ENCODE measurements at regions not wholly inside any gene's neighbourhood (a gene's known extent, or its start where the extent isn't known, plus 50 kb on each side); places are given as distances from the start of the nearest gene placed in this dataset.
"Not testable (repeated sequence)": the region's sequence is repeated elsewhere in the genome, so short reads cannot be mapped to it uniquely, and the experiment has no call there.

DNA sequence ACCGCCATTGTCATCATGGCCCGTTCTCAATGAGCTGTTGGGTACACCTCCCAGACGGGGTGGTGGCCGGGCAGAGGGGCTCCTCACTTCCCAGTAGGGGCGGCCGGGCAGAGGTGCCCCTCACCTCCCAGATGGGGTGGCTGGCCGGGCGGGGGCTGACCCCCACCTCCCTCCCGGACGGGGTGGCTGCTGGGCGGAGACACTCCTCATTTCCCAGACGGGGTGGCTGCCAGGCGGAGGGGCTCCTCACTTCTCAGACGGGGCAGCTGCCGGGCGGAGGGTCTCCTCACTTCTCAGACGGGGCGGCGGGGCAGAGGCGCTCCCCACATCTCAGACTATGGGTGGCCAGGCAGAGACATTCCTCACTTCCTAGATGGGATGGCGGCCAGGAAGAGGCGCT is 505.1 kb downstream of the LRRC70 start:
- H3K27ac ChIP-seq (ENCODE audit: low read depth, low read length); H3K27me3 ChIP-seq (ENCODE audit: control insufficient read depth in 5 of 5, insufficient read depth in 4 of 5, low read length in 5 of 5); H3K4me3 ChIP-seq (ENCODE audit: low read depth in 1 of 5, low read length in 5 of 5); H3K4me1 ChIP-seq (ENCODE audit: control insufficient read depth in 5 of 5, insufficient read depth in 5 of 5, low read length in 5 of 5); H3K9me3 ChIP-seq (ENCODE audit: control insufficient read depth in 5 of 5, low read length in 5 of 5); H3K9ac ChIP-seq (ENCODE audit: low read length in 5 of 5); H3K36me3 ChIP-seq (ENCODE audit: control insufficient read depth in 5 of 5, insufficient read depth in 5 of 5, low read length in 5 of 5): not testable (repeated sequence)

DNA sequence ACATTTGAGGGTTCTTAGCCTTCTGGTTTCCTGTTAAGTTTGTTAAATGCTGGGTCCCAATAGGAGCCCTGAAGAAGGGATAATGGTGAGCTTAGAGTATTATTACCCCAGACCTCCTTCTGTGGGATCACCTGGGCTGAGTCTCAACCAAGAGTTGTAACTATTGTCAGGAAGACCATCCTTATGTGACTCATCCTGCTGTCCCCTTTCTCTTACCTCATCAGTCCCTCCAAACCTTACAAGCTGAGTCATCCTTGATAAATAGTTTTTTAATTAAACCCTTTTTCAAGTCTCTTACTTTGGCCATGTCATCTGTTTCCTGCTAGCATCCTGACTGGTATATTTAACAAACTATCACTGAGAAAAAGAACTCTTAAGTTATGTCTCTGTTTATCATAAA is 502.8 kb downstream of the LRRC70 start:
- no peaks in the 10 kb centered on the region for H3K36me3 ChIP-seq (ENCODE audit: control insufficient read depth in 5 of 5, insufficient read depth in 5 of 5, low read length in 5 of 5)

DNA sequence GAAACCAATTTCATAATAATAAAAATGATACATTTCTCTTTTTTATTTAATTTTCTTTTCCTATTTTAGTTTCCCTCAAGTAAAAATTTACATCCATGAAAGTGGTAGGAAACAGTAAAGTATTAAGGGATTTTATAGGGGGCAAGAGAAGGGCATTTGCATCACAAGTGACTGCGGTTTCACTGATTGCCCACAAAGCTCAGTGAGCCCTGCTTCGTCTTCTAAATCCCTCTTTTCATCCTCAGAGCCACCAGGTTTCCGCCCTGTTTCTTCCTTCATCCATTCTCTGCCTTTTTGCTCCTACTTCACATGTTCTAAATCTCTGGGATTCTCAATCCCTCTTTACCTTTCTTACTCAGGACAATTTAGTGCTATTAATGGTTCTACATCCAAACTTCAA is 491.4 kb downstream of the LRRC70 start:
- no peaks in the 10 kb centered on the region for H3K27me3 ChIP-seq (ENCODE audit: control insufficient read depth in 5 of 5, insufficient read depth in 4 of 5, low read length in 5 of 5)

More for the DNA sequence above, 502.8 kb downstream of the LRRC70 start:
- no peaks in the 10 kb centered on the region for H3K4me1 ChIP-seq (ENCODE audit: control insufficient read depth in 5 of 5, insufficient read depth in 5 of 5, low read length in 5 of 5)
- no peaks in the 10 kb centered on the region for H3K27me3 ChIP-seq (ENCODE audit: control insufficient read depth in 5 of 5, insufficient read depth in 4 of 5, low read length in 5 of 5)
- H3K4me3 ChIP-seq (ENCODE audit: low read depth in 1 of 5, low read length in 5 of 5) = no peak overlapping the region
- H3K9ac ChIP-seq (ENCODE audit: low read length in 5 of 5) = no peak overlapping the region
- H3K27ac ChIP-seq (ENCODE audit: low read depth, low read length) = no peak overlapping the region
- no peaks in the 10 kb centered on the region for H3K9me3 ChIP-seq (ENCODE audit: control insufficient read depth in 5 of 5, low read length in 5 of 5)

DNA sequence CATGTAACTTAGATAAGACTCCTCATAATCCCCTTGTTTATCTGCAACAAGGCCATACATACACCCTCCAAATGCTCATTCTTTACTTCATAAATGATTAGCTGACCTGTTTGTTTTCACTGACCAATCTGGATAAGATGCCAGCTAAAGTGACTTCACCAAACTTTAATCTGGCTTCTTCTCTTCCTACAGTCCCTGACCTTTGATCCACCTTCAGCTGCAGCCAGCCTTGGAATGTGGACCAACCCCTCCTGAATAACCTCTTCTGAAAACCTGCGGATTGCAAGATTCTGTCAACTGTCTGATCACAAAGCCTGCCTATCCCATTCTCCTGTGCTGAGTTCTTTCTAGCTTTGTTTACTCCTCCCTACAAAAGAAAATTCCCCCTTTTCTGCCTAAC is 476.8 kb downstream of the LRRC70 start:
- no peaks in the 10 kb centered on the region for H3K9me3 ChIP-seq (ENCODE audit: control insufficient read depth in 5 of 5, low read length in 5 of 5)
- peaks cover 0 to 26% (median 7%) of the 10 kb centered on the region in 5 donors for H3K4me1 ChIP-seq (ENCODE audit: control insufficient read depth in 5 of 5, insufficient read depth in 5 of 5, low read length in 5 of 5)
- no peak overlapping the region for H3K27ac ChIP-seq (ENCODE audit: low read depth, low read length)
- H3K9ac ChIP-seq (ENCODE audit: low read length in 5 of 5) = no peak overlapping the region
- no peak overlapping the region for H3K4me3 ChIP-seq (ENCODE audit: low read depth in 1 of 5, low read length in 5 of 5)
- no peaks in the 10 kb centered on the region for H3K27me3 ChIP-seq (ENCODE audit: control insufficient read depth in 5 of 5, insufficient read depth in 4 of 5, low read length in 5 of 5)
- no peaks in the 10 kb centered on the region for H3K36me3 ChIP-seq (ENCODE audit: control insufficient read depth in 5 of 5, insufficient read depth in 5 of 5, low read length in 5 of 5)

More for the DNA sequence above, 491.4 kb downstream of the LRRC70 start:
- Histone ChIP-seq H3K27ac (ENCODE audit: low read depth, low read length) (no peak overlapping the region), H3K4me3 (ENCODE audit: low read depth in 1 of 5, low read length in 5 of 5) (no peak overlapping the region), H3K4me1 (ENCODE audit: control insufficient read depth in 5 of 5, insufficient read depth in 5 of 5, low read length in 5 of 5) (no peaks in the 10 kb centered on the region), H3K9me3 (ENCODE audit: control insufficient read depth in 5 of 5, low read length in 5 of 5) (no peaks in the 10 kb centered on the region), H3K36me3 (ENCODE audit: control insufficient read depth in 5 of 5, insufficient read depth in 5 of 5, low read length in 5 of 5) (no peaks in the 10 kb centered on the region), H3K9ac (ENCODE audit: low read length in 5 of 5) (no peak overlapping the region)

DNA sequence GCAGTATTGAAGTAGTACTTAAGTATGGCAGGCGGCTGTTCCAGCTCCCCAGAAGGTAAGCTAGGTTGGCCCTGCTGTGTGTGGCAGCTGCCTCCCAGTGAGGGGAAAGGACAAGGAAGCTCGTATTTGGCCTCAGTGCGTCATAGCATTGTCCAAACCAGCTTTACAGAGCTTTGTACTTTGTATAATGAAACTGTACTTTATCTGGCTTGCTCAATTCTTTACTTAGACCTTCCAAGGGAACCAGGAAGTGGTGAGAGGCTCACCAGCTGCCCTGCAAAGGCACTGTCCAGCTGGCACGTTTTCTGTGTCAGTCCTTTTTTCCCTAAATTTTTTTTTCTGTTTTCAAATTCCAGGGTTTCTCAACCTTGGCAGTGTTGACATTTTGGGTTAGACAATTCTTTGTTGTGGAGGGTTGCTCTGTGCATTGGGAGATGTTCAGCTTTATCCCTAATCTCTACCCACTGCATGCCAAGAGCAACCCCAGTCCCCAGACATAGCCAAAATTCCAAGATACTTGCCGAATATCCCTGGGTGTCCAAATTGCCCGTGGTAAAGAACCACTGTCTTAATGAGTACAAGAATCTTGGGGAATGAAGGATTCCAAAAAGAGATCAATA is 474.5 kb downstream of the LRRC70 start:
- Histone ChIP-seq H3K27me3 (ENCODE audit: control insufficient read depth in 5 of 5, insufficient read depth in 4 of 5, low read length in 5 of 5) (no peaks in the 10 kb centered on the region), H3K9ac (ENCODE audit: low read length in 5 of 5) (no peak overlapping the region), H3K36me3 (ENCODE audit: control insufficient read depth in 5 of 5, insufficient read depth in 5 of 5, low read length in 5 of 5) (no peaks in the 10 kb centered on the region), H3K4me1 (ENCODE audit: control insufficient read depth in 5 of 5, insufficient read depth in 5 of 5, low read length in 5 of 5) (peaks cover 0 to 26% (median 7%) of the 10 kb centered on the region in 5 donors), H3K27ac (ENCODE audit: low read depth, low read length) (no peak overlapping the region), H3K9me3 (ENCODE audit: control insufficient read depth in 5 of 5, low read length in 5 of 5) (no peaks in the 10 kb centered on the region), H3K4me3 (ENCODE audit: low read depth in 1 of 5, low read length in 5 of 5) (peak overlapping the region in 1 of 5 donors; percentile 25)

DNA sequence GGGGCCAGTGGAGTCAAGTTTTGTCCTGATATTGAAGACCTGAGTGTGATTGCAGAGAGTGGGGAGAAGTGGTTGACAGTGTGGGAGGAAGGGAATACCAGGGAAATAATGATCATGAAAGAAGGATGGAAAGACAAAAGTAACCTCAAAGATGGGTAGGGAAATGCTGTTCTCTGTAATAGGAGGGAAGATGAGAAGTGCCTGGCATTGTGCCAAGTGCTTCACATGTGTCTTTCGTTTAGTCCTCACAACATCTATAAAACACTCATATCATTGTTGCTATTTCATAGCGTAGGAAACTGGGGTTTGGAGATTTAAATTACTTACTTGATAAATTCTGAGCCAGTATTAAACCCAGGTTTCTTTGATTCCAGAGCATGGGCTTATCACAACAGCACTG is 472.3 kb downstream of the LRRC70 start:
- Histone ChIP-seq H3K9me3 (ENCODE audit: control insufficient read depth in 5 of 5, low read length in 5 of 5) (no peaks in the 10 kb centered on the region), H3K27ac (ENCODE audit: low read depth, low read length) (no peak overlapping the region), H3K27me3 (ENCODE audit: control insufficient read depth in 5 of 5, insufficient read depth in 4 of 5, low read length in 5 of 5) (no peaks in the 10 kb centered on the region), H3K4me1 (ENCODE audit: control insufficient read depth in 5 of 5, insufficient read depth in 5 of 5, low read length in 5 of 5) (peaks cover 0 to 26% (median 7%) of the 10 kb centered on the region in 5 donors), H3K36me3 (ENCODE audit: control insufficient read depth in 5 of 5, insufficient read depth in 5 of 5, low read length in 5 of 5) (no peaks in the 10 kb centered on the region), H3K9ac (ENCODE audit: low read length in 5 of 5) (no peak overlapping the region), H3K4me3 (ENCODE audit: low read depth in 1 of 5, low read length in 5 of 5) (no peak overlapping the region)

DNA sequence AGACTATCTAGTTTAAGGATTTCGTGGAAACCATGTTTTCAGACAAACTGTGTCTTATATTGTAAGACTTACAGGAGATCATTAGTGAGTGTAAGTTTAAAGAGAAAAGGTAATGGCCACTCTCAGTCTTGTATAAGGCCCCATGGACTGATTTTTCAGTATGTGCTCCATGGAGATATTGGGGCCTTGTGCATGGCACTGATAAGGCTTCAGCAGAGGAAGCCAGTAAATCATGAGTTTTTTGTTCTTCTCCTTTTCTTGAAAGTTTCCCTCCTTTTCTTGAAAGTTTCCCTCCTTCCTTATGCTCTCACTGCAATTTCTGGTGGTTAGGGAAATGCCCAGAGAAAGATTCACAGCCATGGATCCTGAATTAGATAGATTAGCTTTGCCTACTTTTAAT is 471.3 kb downstream of the LRRC70 start:
- Histone ChIP-seq H3K27me3 (ENCODE audit: control insufficient read depth in 5 of 5, insufficient read depth in 4 of 5, low read length in 5 of 5) (no peaks in the 10 kb centered on the region), H3K27ac (ENCODE audit: low read depth, low read length) (no peak overlapping the region), H3K36me3 (ENCODE audit: control insufficient read depth in 5 of 5, insufficient read depth in 5 of 5, low read length in 5 of 5) (no peaks in the 10 kb centered on the region), H3K4me1 (ENCODE audit: control insufficient read depth in 5 of 5, insufficient read depth in 5 of 5, low read length in 5 of 5) (peaks cover 0 to 21% (median 7%) of the 10 kb centered on the region in 5 donors), H3K9ac (ENCODE audit: low read length in 5 of 5) (no peak overlapping the region), H3K4me3 (ENCODE audit: low read depth in 1 of 5, low read length in 5 of 5) (no peak overlapping the region), H3K9me3 (ENCODE audit: control insufficient read depth in 5 of 5, low read length in 5 of 5) (no peaks in the 10 kb centered on the region)

DNA sequence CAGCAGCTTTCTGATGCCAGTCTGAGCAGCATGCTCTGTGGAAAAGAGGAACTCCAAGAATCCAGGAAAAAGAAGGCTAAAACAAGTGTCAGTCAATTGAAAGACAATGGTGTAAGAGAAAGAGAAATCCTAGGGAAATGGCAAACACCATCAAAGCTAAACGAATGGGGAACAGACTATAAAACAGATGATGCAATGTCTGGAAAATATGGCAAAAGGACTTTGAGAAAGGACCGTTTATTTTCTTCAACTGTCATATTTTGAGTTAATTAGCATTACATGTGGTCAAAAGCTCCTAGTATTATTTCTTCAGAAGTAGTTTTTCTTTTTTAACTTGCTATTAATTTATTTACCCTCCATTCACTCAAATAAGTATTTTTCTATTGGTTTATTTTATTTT is 465.2 kb downstream of the LRRC70 start:
- no peaks in the 10 kb centered on the region for H3K9me3 ChIP-seq (ENCODE audit: control insufficient read depth in 5 of 5, low read length in 5 of 5)
- H3K9ac ChIP-seq (ENCODE audit: low read length in 5 of 5) = no peak overlapping the region
- H3K4me1 ChIP-seq (ENCODE audit: control insufficient read depth in 5 of 5, insufficient read depth in 5 of 5, low read length in 5 of 5) = peaks cover 0 to 9% (median 0%) of the 10 kb centered on the region in 5 donors
- H3K36me3 ChIP-seq (ENCODE audit: control insufficient read depth in 5 of 5, insufficient read depth in 5 of 5, low read length in 5 of 5) = no peaks in the 10 kb centered on the region
- no peak overlapping the region for H3K4me3 ChIP-seq (ENCODE audit: low read depth in 1 of 5, low read length in 5 of 5)
- no peaks in the 10 kb centered on the region for H3K27me3 ChIP-seq (ENCODE audit: control insufficient read depth in 5 of 5, insufficient read depth in 4 of 5, low read length in 5 of 5)
- no peak overlapping the region for H3K27ac ChIP-seq (ENCODE audit: low read depth, low read length)

DNA sequence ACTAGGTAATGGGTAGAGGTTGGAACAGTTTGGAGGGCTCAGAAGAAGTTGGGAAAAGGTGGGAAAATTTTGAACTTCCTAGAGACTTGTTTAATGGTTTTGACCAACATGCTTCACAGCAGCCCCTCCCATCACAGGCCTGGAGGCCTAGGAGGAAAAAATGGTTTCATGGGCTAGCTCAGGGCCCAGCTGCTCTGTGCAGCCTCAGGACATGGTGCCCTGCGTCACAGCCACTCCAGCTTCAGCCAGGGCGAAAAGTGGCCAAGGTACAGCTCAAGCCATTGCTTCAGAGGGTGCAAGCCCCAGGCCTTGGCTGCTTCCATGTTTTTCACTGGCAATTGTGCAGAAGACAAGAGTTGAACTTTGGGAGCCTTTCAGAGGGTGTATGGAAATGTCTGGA is 453.7 kb downstream of the LRRC70 start:
- H3K27me3 ChIP-seq (ENCODE audit: control insufficient read depth in 5 of 5, insufficient read depth in 4 of 5, low read length in 5 of 5) = no peaks in the 10 kb centered on the region

DNA sequence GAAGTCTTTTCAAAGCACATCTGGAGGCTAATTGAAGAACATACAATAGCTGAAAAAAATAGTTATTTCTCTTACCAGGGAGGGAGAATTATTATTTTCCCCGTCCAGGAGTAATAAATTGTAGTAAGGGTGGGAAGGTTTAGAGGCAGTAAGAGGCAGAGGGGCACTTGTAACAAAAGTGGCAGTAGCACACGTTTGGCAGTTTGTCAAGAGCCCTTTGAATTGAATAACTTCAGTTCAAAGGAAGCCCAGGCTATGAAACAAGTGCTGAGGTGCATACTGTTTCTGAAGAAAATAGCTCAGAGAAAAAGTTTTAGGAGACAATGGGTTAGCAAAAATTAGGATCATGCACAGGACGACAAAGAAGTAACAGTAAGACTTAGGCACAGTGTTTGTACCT is 451.3 kb downstream of the LRRC70 start:
- H3K27ac ChIP-seq (ENCODE audit: low read depth, low read length) = no peak overlapping the region
- no peak overlapping the region for H3K9ac ChIP-seq (ENCODE audit: low read length in 5 of 5)
- no peaks in the 10 kb centered on the region for H3K36me3 ChIP-seq (ENCODE audit: control insufficient read depth in 5 of 5, insufficient read depth in 5 of 5, low read length in 5 of 5)
- no peak overlapping the region for H3K4me3 ChIP-seq (ENCODE audit: low read depth in 1 of 5, low read length in 5 of 5)
- H3K9me3 ChIP-seq (ENCODE audit: control insufficient read depth in 5 of 5, low read length in 5 of 5) = peaks cover 0 to 17% (median 9%) of the 10 kb centered on the region in 5 donors
- peaks cover 0 to 10% (median 0%) of the 10 kb centered on the region in 5 donors for H3K4me1 ChIP-seq (ENCODE audit: control insufficient read depth in 5 of 5, insufficient read depth in 5 of 5, low read length in 5 of 5)
- H3K27me3 ChIP-seq (ENCODE audit: control insufficient read depth in 5 of 5, insufficient read depth in 4 of 5, low read length in 5 of 5) = no peaks in the 10 kb centered on the region

More for the DNA sequence above, 453.7 kb downstream of the LRRC70 start:
- peaks cover 0 to 10% (median 0%) of the 10 kb centered on the region in 5 donors for H3K4me1 ChIP-seq (ENCODE audit: control insufficient read depth in 5 of 5, insufficient read depth in 5 of 5, low read length in 5 of 5)
- H3K4me3 ChIP-seq (ENCODE audit: low read depth in 1 of 5, low read length in 5 of 5) = peak overlapping the region in 1 of 5 donors; percentile 35
- H3K27ac ChIP-seq (ENCODE audit: low read depth, low read length) = no peak overlapping the region
- no peak overlapping the region for H3K9ac ChIP-seq (ENCODE audit: low read length in 5 of 5)
- H3K36me3 ChIP-seq (ENCODE audit: control insufficient read depth in 5 of 5, insufficient read depth in 5 of 5, low read length in 5 of 5) = no peaks in the 10 kb centered on the region
- peaks cover 0 to 17% (median 9%) of the 10 kb centered on the region in 5 donors for H3K9me3 ChIP-seq (ENCODE audit: control insufficient read depth in 5 of 5, low read length in 5 of 5)
